ENCODE measurements at regions not wholly inside any gene's neighbourhood (a gene's known extent, or its start where the extent isn't known, plus 50 kb on each side); places are given as distances from the start of the nearest gene placed in this dataset.

GRCh38 chr17:74150428-74151025 is 53.0 kb upstream of the RPL38 start:
- TF ChIP-seq CTCF (IDR thresholded peaks at IDR 0.05; ENCODE audit: poor library complexity, severe bottlenecking): no peak
- TF ChIP-seq EZH2 (IDR thresholded peaks at IDR 0.05; ENCODE audit: borderline replicate concordance, insufficient read depth, low read length, poor library complexity, severe bottlenecking): no peak

All from neural cell (in vitro differentiated cells).